DMS114 treated with DMSO at 0.1 percent for 48 hours (cell line): ENCODE measurements at regions not wholly inside any gene's neighbourhood (a gene's known extent, or its start where the extent isn't known, plus 50 kb on each side); places are given as distances from the start of the nearest gene placed in this dataset.

ENCODE experiments used
- DNase-seq: peaks from one replicate; lab custom pipeline; 2025; ENCODE audit not compliant: unreplicated experiment; lab: John Stamatoyannopoulos, UW

GRCh38 chr4:133903029-133903428 lies 298.6 kb downstream of the PABPC4L start:
- no peak for DNase-seq

DNA sequence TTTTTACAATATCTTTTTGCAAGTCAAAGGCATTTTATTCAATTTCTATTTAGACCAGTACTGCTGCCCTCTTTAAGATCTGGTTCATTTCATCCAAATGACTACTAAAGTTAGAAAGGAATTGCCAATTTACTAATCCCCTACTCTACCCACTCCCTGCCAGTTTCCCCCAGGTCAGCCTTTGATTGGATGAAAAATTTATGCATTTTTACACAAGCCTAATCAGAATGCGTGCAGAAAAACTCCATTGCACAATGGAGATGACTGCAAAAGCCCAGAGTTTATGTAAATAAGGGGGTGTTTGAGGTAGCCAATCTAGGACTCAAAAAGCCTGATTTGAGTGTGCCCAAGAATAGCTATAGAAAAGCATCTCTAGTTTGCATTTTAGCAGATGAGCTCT lies 310.6 kb downstream of the PABPC4L start:
- no peak for DNase-seq

- DNase-seq, result no peak
These were observed 313.9 kb downstream of the PABPC4L start for GRCh38 chr4:133887723-133888122.

DNA sequence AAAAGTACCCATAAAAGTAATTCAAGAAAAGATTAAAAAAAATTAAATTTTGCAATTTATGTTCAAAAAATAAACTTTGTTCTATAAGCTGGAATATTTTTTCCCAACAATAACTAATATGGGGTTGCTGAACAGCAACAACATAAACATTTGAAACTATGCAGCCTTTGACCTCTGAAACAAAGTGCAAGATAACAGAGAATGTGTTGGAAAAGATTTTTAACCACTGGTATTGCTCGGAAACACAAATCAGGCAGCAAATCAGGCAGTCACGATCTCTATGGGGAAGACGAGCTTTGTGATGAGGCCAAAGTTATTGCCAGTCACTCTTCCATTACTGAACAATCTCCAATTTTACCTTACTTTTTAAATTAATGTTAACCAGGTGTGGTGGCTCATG lies 332.1 kb downstream of the PABPC4L start:
- DNase-seq, result no peak

GRCh38 chr4:133868856-133869255 lies 332.7 kb downstream of the PABPC4L start:
- no peak for DNase-seq

- no peak for DNase-seq
These were observed 335.3 kb downstream of the PABPC4L start for GRCh38 chr4:133866328-133866699.

- DNase-seq, result no peak
These were observed 335.8 kb downstream of the PABPC4L start for GRCh38 chr4:133865612-133866327.

- DNase-seq, result no peak
These were observed 338.4 kb downstream of the PABPC4L start for GRCh38 chr4:133863153-133863552.

GRCh38 chr4:133856731-133857355 lies 344.7 kb downstream of the PABPC4L start:
- no peak for DNase-seq

DNA sequence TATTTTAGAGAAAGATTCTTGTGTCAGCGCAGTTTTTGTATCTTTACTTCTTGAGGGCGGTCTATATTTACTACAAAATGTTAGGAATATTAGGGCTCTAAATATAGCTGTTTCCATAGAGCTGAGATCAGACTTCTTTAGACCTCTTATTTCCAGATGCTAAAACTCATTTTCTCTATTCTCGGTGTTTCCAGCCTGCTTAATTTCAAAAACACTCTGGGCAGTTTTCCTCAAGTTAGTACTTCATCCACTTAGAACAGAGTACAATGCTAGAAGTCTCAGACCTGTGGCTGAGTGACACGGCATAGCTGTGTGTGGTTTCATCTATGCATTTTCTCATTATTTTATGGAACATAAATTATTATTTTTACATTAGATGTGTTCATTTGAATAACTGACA lies 346.6 kb downstream of the PABPC4L start:
- DNase-seq, result no peak

GRCh38 chr4:133839326-133839725 lies 362.3 kb downstream of the PABPC4L start:
- no peak for DNase-seq

DNA sequence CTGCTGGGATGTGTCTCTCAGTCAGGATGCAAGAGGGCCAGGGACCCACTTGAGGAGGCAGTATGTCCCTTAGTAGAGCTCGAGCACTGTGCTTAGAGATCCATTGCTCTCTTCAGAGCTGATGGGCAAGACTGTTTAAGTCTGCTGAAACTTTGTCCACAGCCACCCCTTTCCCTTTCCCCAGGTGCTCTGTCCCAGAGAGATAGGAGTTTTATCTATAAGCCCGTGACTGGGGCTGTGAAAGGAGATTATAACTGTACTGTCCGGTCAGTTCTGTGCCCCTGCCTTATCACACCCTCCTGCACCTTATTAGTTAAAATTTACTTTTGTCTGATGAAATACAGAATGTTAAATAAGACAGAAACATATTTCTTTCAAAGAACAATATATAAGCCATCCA lies 378.4 kb downstream of the PABPC4L start:
- no peak for DNase-seq

DNA sequence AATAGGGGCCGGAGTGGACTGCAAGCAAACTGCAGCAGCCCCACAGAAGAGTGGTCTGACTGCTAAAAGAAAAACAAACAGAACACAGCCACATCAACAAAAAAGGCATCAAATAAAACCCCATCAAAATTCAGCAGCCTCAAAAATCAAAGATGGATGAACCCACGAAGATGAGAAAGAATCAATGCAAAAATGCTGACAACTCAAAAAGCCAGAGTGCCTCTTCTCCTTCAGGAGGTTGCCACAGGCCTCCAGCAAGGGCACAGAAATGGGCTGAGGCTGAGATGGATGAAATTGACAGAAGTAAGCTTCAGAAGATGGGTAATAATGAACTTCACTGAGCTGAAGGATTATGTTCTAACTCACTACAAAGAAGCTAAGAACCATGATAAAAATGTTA lies 388.6 kb downstream of the PABPC4L start:
- no peak for DNase-seq

DNA sequence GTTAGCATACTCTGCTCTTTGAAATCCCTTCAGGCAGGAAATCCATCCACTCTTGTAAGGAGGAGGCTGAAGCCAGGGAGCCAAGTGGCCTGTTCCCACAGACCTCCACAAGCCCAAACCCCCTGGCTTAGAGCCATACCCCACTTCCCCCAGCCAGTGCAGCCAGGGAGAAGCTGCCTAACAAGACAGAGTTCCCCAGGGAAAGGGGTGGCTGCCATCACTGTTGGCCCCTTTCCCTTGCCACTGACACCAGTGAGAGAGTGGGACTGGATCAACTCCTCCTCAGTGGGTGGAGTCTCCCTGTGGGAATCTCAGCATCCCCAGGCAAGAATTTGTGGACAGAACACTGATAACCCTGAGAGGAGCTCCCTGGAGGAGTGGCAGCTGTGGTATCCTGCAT lies 389.4 kb downstream of the PABPC4L start:
- no peak for DNase-seq

DNA sequence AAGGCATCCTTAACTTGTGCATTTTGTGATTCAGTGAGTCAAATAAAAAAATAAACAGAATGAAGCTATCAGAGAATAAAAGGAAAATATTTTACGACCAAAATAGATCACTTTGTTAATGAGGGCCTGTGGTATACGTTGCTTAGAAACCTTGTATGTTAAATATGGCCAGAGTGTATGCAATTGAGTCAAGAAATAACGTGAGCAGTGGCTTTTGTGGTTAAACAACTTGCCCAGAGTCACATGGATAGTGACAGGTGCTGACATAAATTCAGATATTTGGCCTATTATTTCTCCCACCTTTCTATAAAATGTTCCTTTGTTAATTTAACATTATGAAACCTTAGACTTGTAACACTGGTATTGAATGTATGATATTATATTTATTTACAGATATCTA lies 393.4 kb downstream of the PABPC4L start:
- DNase-seq, result no peak

DNA sequence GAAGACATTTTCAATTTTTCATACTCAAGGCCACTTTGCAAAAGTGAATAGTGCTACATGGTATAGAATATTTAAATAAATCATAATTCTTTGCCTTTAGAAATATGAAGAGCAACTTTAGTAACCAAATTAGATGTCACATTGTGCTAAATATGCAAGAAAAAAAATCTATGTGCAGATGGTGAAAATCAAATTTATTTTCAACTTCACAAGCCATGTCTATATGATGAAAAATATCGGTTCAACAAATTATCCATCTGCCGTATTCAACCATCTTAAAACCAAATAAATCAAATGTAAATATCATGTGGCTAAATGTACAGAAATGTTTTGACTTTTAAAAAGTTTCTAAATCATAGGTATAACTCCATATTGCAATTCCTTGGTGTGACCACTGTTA lies 398.2 kb downstream of the PABPC4L start:
- no peak for DNase-seq

GRCh38 chr4:133802359-133803140 lies 399.0 kb downstream of the PABPC4L start:
- DNase-seq, result no peak

DNA sequence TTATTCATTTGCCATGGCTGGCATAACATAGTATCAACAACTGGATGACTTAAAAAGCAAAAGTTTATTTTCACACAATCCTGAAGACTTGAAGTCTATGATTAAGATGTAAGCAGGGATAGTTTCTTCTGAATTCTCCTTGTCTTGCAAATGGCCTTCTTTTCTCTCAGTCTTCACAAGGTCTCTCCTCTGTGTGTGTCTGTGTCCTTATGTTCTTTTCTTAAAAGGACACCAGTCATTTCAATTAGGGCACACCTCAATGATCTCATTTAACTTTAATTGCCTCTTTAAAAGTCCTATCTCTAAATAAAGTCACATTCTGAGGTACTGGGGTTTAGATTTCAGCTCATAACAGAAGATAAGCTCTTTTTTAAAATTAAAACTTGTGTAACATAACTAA lies 399.7 kb downstream of the PABPC4L start:
- DNase-seq, result no peak

DNA sequence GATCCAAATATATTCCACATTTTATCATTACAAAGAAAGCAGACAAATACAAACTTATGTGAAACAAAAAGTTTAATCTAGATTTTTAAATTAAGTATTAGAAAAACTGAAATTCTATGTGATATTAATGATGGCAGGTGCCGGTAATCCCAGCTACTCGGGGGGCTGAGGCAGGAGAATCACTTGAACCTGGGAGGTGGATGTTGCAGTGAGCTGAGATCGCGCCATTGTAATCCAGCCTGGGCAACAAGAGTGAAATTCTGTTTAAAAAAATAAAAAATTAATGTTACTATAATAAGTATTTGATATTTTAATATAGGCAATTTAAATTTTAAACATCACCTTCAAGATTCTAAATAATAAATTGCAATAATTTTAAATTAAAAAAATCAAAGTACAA lies 400.6 kb downstream of the PABPC4L start:
- DNase-seq, result no peak

- DNase-seq, result no peak
These were observed 401.8 kb downstream of the PABPC4L start for GRCh38 chr4:133799717-133800315.

GRCh38 chr4:133777661-133778060 lies 423.9 kb downstream of the PABPC4L start:
- no peak for DNase-seq

- DNase-seq, result no peak
These were observed 424.6 kb downstream of the PABPC4L start for GRCh38 chr4:133776961-133777360.
